AG09309 (cell line): ENCODE measurements at regions not wholly inside any gene's neighbourhood (a gene's known extent, or its start where the extent isn't known, plus 50 kb on each side); places are given as distances from the start of the nearest gene placed in this dataset.
"Not testable (repeated sequence)": the region's sequence is repeated elsewhere in the genome, so short reads cannot be mapped to it uniquely, and the experiment has no call there.

ENCODE experiments used
- DNase-seq: peaks from one replicate; pipeline ENCODE4 v3.0.0-alpha.2; 2010; ENCODE audit warnings: low read depth
- H3K4me3 ChIP-seq: 2 replicates; pipeline ENCODE4 v1.5.1; 2011; ENCODE audit warnings: mild to moderate bottlenecking, low read depth, low read length, moderate library complexity; ENCODE audit not compliant: control insufficient read depth
- TF ChIP-seq, protein P1 (sequence below): IDR thresholded peaks from 2 replicates; pipeline ENCODE4 v1.5.1; 2011; ENCODE audit warnings: mild to moderate bottlenecking, low read depth, low read length, inconsistent platforms; ENCODE audit not compliant: insufficient read depth, control insufficient read depth; ENCODE audit errors: missing control alignments

DNA sequence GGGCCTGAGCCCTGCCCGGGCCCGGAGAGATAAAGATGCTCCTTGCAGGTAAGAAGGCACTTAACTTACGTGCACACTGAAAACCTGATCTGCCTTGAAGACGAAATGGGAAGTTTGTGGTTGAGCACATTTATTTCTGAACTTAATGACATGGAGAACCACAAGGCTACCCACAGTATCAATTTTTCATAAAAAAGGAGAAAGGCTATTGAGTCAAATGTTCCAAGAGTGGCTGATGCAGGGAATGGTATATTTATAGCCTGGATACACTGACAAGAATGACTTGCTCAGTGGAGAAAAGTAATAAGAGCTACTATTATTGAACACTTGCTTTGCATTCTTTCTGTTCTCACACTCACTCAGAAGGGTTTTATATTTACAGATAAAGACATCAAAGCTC is 419.3 kb downstream of the ACTL7B start:
- TF ChIP-seq, protein P1, sequence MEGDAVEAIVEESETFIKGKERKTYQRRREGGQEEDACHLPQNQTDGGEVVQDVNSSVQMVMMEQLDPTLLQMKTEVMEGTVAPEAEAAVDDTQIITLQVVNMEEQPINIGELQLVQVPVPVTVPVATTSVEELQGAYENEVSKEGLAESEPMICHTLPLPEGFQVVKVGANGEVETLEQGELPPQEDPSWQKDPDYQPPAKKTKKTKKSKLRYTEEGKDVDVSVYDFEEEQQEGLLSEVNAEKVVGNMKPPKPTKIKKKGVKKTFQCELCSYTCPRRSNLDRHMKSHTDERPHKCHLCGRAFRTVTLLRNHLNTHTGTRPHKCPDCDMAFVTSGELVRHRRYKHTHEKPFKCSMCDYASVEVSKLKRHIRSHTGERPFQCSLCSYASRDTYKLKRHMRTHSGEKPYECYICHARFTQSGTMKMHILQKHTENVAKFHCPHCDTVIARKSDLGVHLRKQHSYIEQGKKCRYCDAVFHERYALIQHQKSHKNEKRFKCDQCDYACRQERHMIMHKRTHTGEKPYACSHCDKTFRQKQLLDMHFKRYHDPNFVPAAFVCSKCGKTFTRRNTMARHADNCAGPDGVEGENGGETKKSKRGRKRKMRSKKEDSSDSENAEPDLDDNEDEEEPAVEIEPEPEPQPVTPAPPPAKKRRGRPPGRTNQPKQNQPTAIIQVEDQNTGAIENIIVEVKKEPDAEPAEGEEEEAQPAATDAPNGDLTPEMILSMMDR = no peak
- no peak for DNase-seq

DNA sequence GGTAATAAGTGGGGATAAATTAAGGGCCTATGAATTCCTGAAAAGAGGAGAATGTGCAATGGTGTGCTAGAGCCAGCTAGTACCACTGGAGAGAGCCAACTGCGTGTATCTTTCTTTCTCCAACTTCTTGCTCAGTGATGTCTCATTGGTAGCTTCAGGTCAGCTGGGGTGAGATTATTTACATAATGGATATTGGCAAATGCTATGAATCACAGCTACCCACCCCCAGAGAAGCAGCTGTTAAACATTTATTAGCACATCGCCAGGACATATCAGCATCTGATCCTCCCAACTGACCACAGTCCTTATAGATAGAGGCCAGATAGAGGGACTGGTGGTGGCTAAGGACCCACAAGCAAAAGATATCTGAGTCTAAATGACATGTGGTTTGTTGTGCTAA is 421.3 kb downstream of the ACTL7B start:
- DNase-seq = no peak
- TF ChIP-seq, protein P1 = no peak

More for the DNA sequence above, 419.3 kb downstream of the ACTL7B start:
- no peak overlapping the region for H3K4me3 ChIP-seq

DNA sequence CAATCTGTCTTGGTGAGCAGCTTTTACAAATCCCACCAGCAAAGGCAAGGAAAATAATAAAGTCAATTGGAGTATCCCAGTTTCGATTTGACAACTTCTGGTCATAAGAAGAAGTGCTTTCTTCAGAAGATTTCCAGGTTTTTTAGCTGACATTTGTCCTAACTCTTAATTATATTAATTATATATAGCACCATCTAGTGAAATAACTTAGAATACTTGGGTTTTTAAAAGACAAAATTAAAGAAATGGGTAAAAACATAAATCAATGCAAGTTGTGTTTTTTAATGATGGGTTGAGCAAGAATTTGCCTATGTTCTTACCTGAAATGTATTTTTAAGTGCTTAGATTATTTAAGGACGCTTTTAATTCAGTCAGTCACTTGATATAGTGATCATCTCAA is 421.8 kb downstream of the ACTL7B start:
- TF ChIP-seq, protein P1 = no peak
- no peak for DNase-seq
- H3K4me3 ChIP-seq = no peak overlapping the region

More for the DNA sequence above, 421.3 kb downstream of the ACTL7B start:
- no peak overlapping the region for H3K4me3 ChIP-seq

DNA sequence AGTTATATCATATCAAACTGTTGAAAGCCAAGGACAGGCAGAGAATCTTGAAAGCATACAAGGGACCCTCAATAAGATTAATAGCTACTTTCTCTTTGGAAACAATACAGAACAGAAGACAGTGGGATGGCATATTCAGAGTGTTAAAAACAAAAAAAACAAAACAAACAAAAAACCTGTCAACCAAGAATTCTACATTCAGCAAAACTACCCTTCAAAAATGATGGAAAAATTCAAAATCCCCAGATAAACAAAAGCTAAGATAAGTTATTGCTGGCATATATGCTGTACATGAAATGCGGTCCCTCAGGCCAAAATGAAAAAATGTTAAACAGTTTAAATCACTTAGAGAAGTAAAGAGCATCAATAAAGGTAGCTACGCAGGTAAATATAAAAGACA is 425.1 kb downstream of the ACTL7B start:
- TF ChIP-seq, protein P1 = no peak
- DNase-seq = no peak
- H3K4me3 ChIP-seq = no peak overlapping the region

DNA sequence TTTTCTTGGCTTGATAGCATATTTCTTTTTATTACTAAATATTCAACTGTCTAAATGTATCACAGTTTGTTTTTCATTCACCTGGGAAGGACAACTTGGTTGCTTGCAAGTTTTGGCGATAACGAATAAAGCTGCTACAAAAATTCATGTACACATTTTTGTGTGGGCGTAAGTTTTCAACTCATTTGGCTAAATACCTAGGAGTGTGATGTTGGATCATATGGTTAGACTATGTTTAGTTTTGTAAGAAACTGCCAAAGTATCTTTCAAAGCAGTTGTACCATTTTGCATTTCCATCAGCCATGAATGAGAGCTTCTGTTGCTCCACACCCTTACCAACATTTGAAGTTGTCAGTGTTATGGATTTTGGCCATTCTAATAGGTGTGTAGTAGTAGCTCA is 428.0 kb downstream of the ACTL7B start:
- TF ChIP-seq, protein P1 = no peak

DNA sequence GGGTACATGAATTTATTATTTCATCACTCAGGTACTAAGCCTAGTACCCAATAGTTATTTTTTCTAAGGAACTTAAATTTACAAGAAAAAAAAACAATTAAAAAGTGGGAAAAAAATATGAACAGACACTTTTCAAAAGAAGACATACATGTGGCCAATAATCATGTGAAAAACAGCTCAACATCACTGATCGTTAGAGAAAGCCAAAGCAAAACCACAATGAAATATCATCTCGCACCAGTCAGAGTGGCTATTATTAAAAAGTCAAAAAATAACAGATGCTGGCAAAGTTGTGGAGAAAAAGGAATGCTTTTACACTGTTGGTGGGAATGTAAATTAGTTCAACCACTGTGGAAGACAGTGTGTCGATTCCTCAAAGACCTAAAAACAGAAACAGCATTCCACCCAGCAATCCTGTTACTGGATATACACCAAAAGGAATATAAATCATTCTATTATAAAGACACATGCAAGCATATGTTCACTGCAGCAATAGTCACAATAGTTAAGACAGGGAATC is 429.3 kb downstream of the ACTL7B start:
- not testable (repeated sequence) for H3K4me3 ChIP-seq, DNase-seq

More for the DNA sequence above, 428.0 kb downstream of the ACTL7B start:
- no peak overlapping the region for H3K4me3 ChIP-seq
- DNase-seq = no peak

DNA sequence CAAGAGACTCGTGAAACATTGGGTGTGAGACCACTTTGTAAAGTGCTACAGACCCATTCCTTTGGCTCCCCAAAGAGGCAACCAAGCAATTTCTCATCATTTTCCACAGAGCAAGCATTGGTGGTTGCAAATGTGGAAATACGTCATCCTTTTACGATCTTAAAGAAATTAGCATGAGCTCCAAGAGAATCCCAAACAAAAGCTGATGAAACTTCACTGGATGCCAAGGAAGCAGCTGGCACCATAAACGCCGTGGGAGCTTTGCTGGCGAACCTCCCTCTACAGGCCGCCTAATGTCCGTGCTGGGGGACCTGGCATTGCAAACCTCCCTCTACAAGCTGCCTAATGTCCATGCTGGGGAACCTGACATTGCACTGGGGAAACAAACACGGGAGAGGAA is 432.4 kb downstream of the ACTL7B start:
- no peak overlapping the region for H3K4me3 ChIP-seq
- TF ChIP-seq, protein P1 = no peak
- DNase-seq = no peak

DNA sequence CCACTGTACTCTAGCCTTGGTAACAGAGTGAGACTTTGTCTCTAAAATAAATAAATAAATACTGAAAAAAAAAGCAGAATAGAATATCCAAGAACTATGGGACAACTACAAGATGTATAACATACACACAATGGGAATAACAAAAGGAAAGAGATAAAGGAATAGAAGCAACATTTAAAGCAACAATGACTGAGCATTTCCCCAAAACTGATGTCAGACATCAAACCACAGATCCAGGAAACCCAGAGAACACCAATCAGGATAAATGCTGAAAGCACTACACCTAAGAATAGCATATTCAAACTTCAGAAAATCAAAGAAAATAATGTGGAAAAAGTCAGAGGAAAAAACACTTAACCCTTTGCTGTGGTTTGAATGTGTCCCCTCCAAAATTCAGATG is 436.4 kb downstream of the ACTL7B start:
- no peak overlapping the region for H3K4me3 ChIP-seq
- TF ChIP-seq, protein P1 = no peak
- no peak for DNase-seq
